ENCODE measurements at regions not wholly inside any gene's neighbourhood (a gene's known extent, or its start where the extent isn't known, plus 50 kb on each side); places are given as distances from the start of the nearest gene placed in this dataset.

GRCh38 chr6:90387383-90387775 is 90.7 kb upstream of the BACH2 start:
- CTCF ChIA-PET = interaction anchor here (1.4 to 1.6 kb wide), 3 partner anchors 417 to 447 kb away, joined by 4 to 7 read pairs (median 6); no protein-coding TSS in a partner anchor
- H3K9me3 ChIP-seq (ENCODE audit: control insufficient read depth, insufficient read depth, low read length) = no peaks in the 10 kb centered on the region
- no peak for TF ChIP-seq CTCF (IDR thresholded peaks at IDR 0.05; ENCODE audit: low read depth, low read length)
- POLR2A ChIA-PET = no interaction called here
- DNase-seq (ENCODE audit: low read depth, low spot score) = no peak
- no peaks in the 10 kb centered on the region for H3K27me3 ChIP-seq (ENCODE audit: control insufficient read depth, insufficient read depth, low read length)
- H3K27ac ChIP-seq (ENCODE audit: low read depth, low read length) = no peak overlapping the region
- no peak overlapping the region for H3K4me3 ChIP-seq (ENCODE audit: low read depth, low read length)

GRCh38 chr6:90386399-90387382 is 90.0 kb upstream of the BACH2 start:
- H3K4me3 ChIP-seq (ENCODE audit: low read depth, low read length) = no peak overlapping the region
- H3K27me3 ChIP-seq (ENCODE audit: control insufficient read depth, insufficient read depth, low read length) = no peaks in the 10 kb centered on the region
- H3K9me3 ChIP-seq (ENCODE audit: control insufficient read depth, insufficient read depth, low read length) = no peaks in the 10 kb centered on the region
- ChIA-PET CTCF (interaction anchor here (1.6 kb wide), 1 partner anchor 446 kb away, joined by 7 read pairs; no protein-coding TSS in a partner anchor), POLR2A (interaction anchor here (0.6 kb wide), 1 partner anchor 19 kb away, joined by 4 read pairs; no protein-coding TSS in a partner anchor)
- DNase-seq (ENCODE audit: low read depth, low spot score) = no peak
- H3K27ac ChIP-seq (ENCODE audit: low read depth, low read length) = no peak overlapping the region
- no peak for TF ChIP-seq CTCF (IDR thresholded peaks at IDR 0.05; ENCODE audit: low read depth, low read length)

- TF ChIP-seq CTCF (IDR thresholded peaks at IDR 0.05; ENCODE audit: low read depth, low read length) = no peak
- no peaks in the 10 kb centered on the region for H3K9me3 ChIP-seq (ENCODE audit: control insufficient read depth, insufficient read depth, low read length)
- no peaks in the 10 kb centered on the region for H3K27me3 ChIP-seq (ENCODE audit: control insufficient read depth, insufficient read depth, low read length)
- H3K4me3 ChIP-seq (ENCODE audit: low read depth, low read length) = no peak overlapping the region
- ChIA-PET POLR2A (no interaction called here), CTCF (interaction anchor here (1.6 kb wide), 1 partner anchor 445 kb away, joined by 7 read pairs; no protein-coding TSS in a partner anchor)
- H3K27ac ChIP-seq (ENCODE audit: low read depth, low read length) = no peak overlapping the region
- no peak for DNase-seq (ENCODE audit: low read depth, low spot score)
These were observed 89.2 kb upstream of the BACH2 start for GRCh38 chr6:90385759-90386313.

GRCh38 chr6:90384720-90385119 is 88.1 kb upstream of the BACH2 start:
- H3K4me3 ChIP-seq (ENCODE audit: low read depth, low read length) = no peak overlapping the region
- no peak overlapping the region for H3K27ac ChIP-seq (ENCODE audit: low read depth, low read length)
- H3K9me3 ChIP-seq (ENCODE audit: control insufficient read depth, insufficient read depth, low read length) = no peaks in the 10 kb centered on the region
- DNase-seq (ENCODE audit: low read depth, low spot score) = no peak
- ChIA-PET CTCF (interaction anchor here (2.0 kb wide), 1 partner anchor 9 kb away, joined by 21 read pairs; no protein-coding TSS in a partner anchor), POLR2A (no interaction called here)
- TF ChIP-seq CTCF (IDR thresholded peaks at IDR 0.05; ENCODE audit: low read depth, low read length) = no peak
- H3K27me3 ChIP-seq (ENCODE audit: control insufficient read depth, insufficient read depth, low read length) = no peaks in the 10 kb centered on the region
